ENCODE measurements at regions not wholly inside any gene's neighbourhood (a gene's known extent, or its start where the extent isn't known, plus 50 kb on each side); places are given as distances from the start of the nearest gene placed in this dataset.

GRCh38 chr2:126299469-126299976 lies 356.4 kb upstream of the GYPC start:
- no peak for TF ChIP-seq POLR2A (IDR thresholded peaks at IDR 0.05)
- no peak for TF ChIP-seq CTCF (IDR thresholded peaks at IDR 0.05)
- TF ChIP-seq POLR2AphosphoS5 (IDR thresholded peaks at IDR 0.05), result no peak
- no peak for TF ChIP-seq EP300 (IDR thresholded peaks at IDR 0.05)
